Sigmoid colon (tissue), 6 donors: ENCODE measurements at regions not wholly inside any gene's neighbourhood (a gene's known extent, or its start where the extent isn't known, plus 50 kb on each side); places are given as distances from the start of the nearest gene placed in this dataset.

Experiments used
- DNase-seq: peaks from one replicate; pipeline ENCODE4 v3.0.0-alpha.2; 2019
- H3K27ac ChIP-seq, 4 donors: fragments of 200-600 bp; sonication (generic); one replicate each; pipeline ENCODE4 v1.5.1; 2016 to 2019; ENCODE audit warnings: mild to moderate bottlenecking in 1 of 4
- H3K27me3 ChIP-seq, 3 donors: fragments of 200-600 bp; sonication (generic); one replicate each; pipeline ENCODE4 v1.5.1; 2019; ENCODE audit warnings: mild to moderate bottlenecking in 1 of 3
- H3K36me3 ChIP-seq, 4 donors: fragments of 200-600 bp; sonication (generic); one replicate each; pipeline ENCODE4 v1.5.1; 2016 to 2019
- H3K4me1 ChIP-seq, 4 donors: fragments of 200-600 bp; sonication (generic); one replicate each; pipeline ENCODE4 v1.5.1; 2017 to 2019
- H3K4me3 ChIP-seq, 4 donors: fragments of 200-600 bp; sonication (generic); one replicate each; pipeline ENCODE4 v1.5.1; 2017 to 2019; ENCODE audit warnings: mild to moderate bottlenecking in 2 of 4, moderate library complexity in 1 of 4
- H3K9me3 ChIP-seq, 4 donors: fragments of 200-600 bp in 3 of 4; sonication (generic) in 3 of 4; one replicate each; pipeline versions ENCODE4 v1.5.1 to v1.6.1; 2013 to 2019
- EP300 ChIP-seq, 4 donors: sonication (generic); formaldehyde crosslinking; IDR thresholded peaks; one replicate each; pipeline ENCODE4 v1.6.1; 2017; ENCODE audit warnings: antibody characterized with exemption in 4 of 4
- POLR2A ChIP-seq, 2 donors: fragments of 450-650 bp; IDR thresholded peaks; one replicate each; pipeline ENCODE4 v1.6.1; 2016; ENCODE audit warnings: antibody characterized with exemption in 2 of 2, mild to moderate bottlenecking in 2 of 2, moderate library complexity in 2 of 2
- POLR2AphosphoS5 ChIP-seq, 4 donors: sonication (generic); formaldehyde crosslinking; IDR thresholded peaks; one replicate each; pipeline ENCODE4 v1.6.1; 2017; ENCODE audit warnings: antibody characterized with exemption in 4 of 4
- WGBS, 2 donors: extraction: QIAGEN DNeasy Blood & Tissue Kit; methylation state at CpG; one replicate each; pipeline ENCODE4 v1.1.7; 2013; 5-methylcytosine and 5-hydroxymethylcytosine counted together
- intact Hi-C: fragments of 100-400 bp; cut with DNase I; formaldehyde crosslinking; loops from one replicate; pipeline ENCODE4 v1.15.1; 2023
- TF ChIP-seq, protein P1 (sequence below), 4 experiments: fragments of 450-650 bp in 3 of 4; fragments of 200-600 bp in 1 of 4; IDR thresholded peaks; one replicate each; pipeline ENCODE4 v1.5.1; 2016 to 2019; ENCODE audit warnings: antibody characterized with exemption in 4 of 4, mild to moderate bottlenecking in 3 of 4, moderate library complexity in 2 of 4
- donor health status: healthy with polysubstance abuse.
- donor health status: healthy.

DNA sequence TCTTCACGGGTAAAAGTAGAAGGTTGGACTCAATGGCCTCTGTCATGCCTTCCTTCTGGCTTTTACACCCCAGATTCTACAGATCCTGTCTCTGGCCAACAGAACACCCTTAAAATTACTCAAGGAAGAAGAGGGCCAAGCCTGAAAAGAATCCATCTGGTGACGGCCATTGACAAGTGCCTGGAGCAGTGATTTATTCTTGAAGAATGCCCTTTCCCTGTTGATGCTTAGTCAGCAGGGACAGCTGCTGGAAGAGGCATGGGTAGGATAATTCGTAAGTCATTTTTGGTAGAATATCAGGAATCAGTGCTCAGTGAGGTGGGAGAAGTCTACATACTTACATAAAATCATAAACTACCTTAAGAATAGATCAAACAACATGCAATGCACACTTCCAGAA is 397.9 kb downstream of the SAMD5 start:
- H3K4me3 ChIP-seq: no peak overlapping the region
- no peaks in the 10 kb centered on the region for H3K4me1 ChIP-seq
- H3K27me3 ChIP-seq: no peaks in the 10 kb centered on the region
- TF ChIP-seq, protein P1, sequence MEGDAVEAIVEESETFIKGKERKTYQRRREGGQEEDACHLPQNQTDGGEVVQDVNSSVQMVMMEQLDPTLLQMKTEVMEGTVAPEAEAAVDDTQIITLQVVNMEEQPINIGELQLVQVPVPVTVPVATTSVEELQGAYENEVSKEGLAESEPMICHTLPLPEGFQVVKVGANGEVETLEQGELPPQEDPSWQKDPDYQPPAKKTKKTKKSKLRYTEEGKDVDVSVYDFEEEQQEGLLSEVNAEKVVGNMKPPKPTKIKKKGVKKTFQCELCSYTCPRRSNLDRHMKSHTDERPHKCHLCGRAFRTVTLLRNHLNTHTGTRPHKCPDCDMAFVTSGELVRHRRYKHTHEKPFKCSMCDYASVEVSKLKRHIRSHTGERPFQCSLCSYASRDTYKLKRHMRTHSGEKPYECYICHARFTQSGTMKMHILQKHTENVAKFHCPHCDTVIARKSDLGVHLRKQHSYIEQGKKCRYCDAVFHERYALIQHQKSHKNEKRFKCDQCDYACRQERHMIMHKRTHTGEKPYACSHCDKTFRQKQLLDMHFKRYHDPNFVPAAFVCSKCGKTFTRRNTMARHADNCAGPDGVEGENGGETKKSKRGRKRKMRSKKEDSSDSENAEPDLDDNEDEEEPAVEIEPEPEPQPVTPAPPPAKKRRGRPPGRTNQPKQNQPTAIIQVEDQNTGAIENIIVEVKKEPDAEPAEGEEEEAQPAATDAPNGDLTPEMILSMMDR (IDR thresholded peaks at IDR 0.05): no peak
- no peak for TF ChIP-seq EP300 (IDR thresholded peaks at IDR 0.05)
- no peak for TF ChIP-seq POLR2A (IDR thresholded peaks at IDR 0.05)
- TF ChIP-seq POLR2AphosphoS5 (IDR thresholded peaks at IDR 0.05): no peak
- H3K36me3 ChIP-seq: no peaks in the 10 kb centered on the region
- no peaks in the 10 kb centered on the region for H3K9me3 ChIP-seq
- no peak overlapping the region for H3K27ac ChIP-seq
- no peak for DNase-seq
- intact Hi-C loops: no loop called here
- WGBS, 2 donors: 72 to 93% methylated on average over 3 of the region's 3 CpGs

DNA sequence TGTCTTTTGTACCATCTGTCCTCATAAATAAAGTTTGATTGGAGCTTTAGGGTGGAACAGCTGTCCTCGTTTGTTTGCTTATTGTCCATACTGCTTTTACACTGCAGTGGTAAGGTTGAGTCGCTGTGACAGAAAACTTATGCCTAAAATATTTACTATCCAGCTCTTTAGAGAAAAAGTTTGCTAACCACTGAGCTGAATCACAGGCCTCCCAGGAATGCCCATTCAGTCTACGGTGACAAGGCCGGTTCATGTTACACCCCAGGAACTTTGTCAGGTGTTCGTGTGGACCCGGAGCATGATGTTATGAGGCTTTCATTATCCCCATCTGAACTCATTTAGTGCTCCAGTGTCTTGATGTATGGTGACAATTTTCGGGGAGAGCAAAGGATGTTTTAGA is 401.1 kb downstream of the SAMD5 start:
- DNase-seq: no peak
- no peak overlapping the region for H3K4me3 ChIP-seq
- no peaks in the 10 kb centered on the region for H3K27me3 ChIP-seq
- intact Hi-C loops: no loop called here
- no peaks in the 10 kb centered on the region for H3K4me1 ChIP-seq
- H3K27ac ChIP-seq: no peak overlapping the region
- no peaks in the 10 kb centered on the region for H3K9me3 ChIP-seq
- 89 to 91% methylated on average over 7 of the region's 7 CpGs for WGBS, 2 donors
- no peak for TF ChIP-seq POLR2AphosphoS5 (IDR thresholded peaks at IDR 0.05)
- TF ChIP-seq EP300 (IDR thresholded peaks at IDR 0.05): no peak
- TF ChIP-seq POLR2A (IDR thresholded peaks at IDR 0.05): no peak
- TF ChIP-seq, protein P1 (IDR thresholded peaks at IDR 0.05): no peak
- H3K36me3 ChIP-seq: no peaks in the 10 kb centered on the region

- no peak for DNase-seq
- H3K4me1 ChIP-seq: no peaks in the 10 kb centered on the region
- no peaks in the 10 kb centered on the region for H3K27me3 ChIP-seq
- H3K9me3 ChIP-seq: no peaks in the 10 kb centered on the region
- H3K4me3 ChIP-seq: no peak overlapping the region
- no peaks in the 10 kb centered on the region for H3K36me3 ChIP-seq
- 92 to 93% methylated on average over 9 of the region's 9 CpGs for WGBS, 2 donors
- intact Hi-C loops: no loop called here
- no peak for TF ChIP-seq EP300 (IDR thresholded peaks at IDR 0.05)
- TF ChIP-seq POLR2AphosphoS5 (IDR thresholded peaks at IDR 0.05): no peak
- TF ChIP-seq, protein P1 (IDR thresholded peaks at IDR 0.05): no peak
- TF ChIP-seq POLR2A (IDR thresholded peaks at IDR 0.05): no peak
- H3K27ac ChIP-seq: no peak overlapping the region
These were observed 401.8 kb downstream of the SAMD5 start for GRCh38 chr6:147910281-147910680.

DNA sequence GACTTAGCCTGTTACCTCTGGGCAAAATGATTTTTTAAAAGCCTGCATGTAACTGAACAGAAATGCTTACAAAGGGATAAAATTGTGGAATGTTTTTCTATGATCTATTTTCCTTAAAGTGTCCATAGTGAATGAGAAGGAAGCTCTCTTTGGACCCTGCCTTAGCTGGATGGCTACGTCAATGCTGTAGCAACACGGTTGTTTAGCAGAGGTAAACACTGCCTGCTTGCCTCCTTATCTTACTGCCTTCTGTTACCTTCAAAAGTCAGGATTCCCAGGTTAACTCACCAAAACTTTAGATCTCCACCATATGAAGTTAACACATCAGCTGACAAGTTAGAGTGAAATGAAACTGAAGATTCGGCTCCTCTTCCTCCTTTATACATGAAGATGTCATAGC is 402.6 kb downstream of the SAMD5 start:
- no peaks in the 10 kb centered on the region for H3K4me1 ChIP-seq
- intact Hi-C loops: no loop called here
- 91 to 95% methylated on average over 3 of the region's 3 CpGs for WGBS, 2 donors
- no peaks in the 10 kb centered on the region for H3K36me3 ChIP-seq
- DNase-seq: no peak
- no peaks in the 10 kb centered on the region for H3K9me3 ChIP-seq
- no peak overlapping the region for H3K27ac ChIP-seq
- TF ChIP-seq, protein P1 (IDR thresholded peaks at IDR 0.05): no peak
- TF ChIP-seq POLR2A (IDR thresholded peaks at IDR 0.05) (no peak), POLR2AphosphoS5 (IDR thresholded peaks at IDR 0.05) (no peak), EP300 (IDR thresholded peaks at IDR 0.05) (no peak)
- no peaks in the 10 kb centered on the region for H3K27me3 ChIP-seq
- no peak overlapping the region for H3K4me3 ChIP-seq

DNA sequence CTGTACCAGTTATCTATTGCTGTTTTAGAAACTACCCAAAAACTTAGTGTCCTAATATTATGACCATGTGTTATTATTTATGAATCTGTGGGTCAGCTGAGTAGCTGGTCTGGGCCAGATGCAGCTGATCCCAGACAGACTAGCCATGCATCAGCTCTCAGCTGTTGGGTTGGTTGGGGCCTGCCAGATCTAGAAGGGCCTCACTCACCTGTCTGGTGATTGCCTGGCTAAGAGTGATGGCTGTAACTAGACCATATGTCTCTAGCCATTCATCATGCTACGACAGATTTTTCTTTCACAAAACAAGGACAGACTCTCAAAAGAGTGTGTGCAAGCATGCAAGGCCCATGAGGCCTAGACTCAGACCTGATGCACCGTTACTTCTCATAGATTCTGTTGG is 403.2 kb downstream of the SAMD5 start:
- H3K27me3 ChIP-seq: no peaks in the 10 kb centered on the region
- H3K9me3 ChIP-seq: no peaks in the 10 kb centered on the region
- H3K4me3 ChIP-seq: no peak overlapping the region
- H3K27ac ChIP-seq: no peak overlapping the region
- no peak for DNase-seq
- no peaks in the 10 kb centered on the region for H3K36me3 ChIP-seq
- intact Hi-C loops: no loop called here
- TF ChIP-seq EP300 (IDR thresholded peaks at IDR 0.05) (no peak), POLR2A (IDR thresholded peaks at IDR 0.05) (no peak), POLR2AphosphoS5 (IDR thresholded peaks at IDR 0.05) (no peak)
- TF ChIP-seq, protein P1 (IDR thresholded peaks at IDR 0.05): no peak
- 88 to 97% methylated on average over 2 of the region's 2 CpGs for WGBS, 2 donors
- no peaks in the 10 kb centered on the region for H3K4me1 ChIP-seq
